ENCODE measurements at regions not wholly inside any gene's neighbourhood (a gene's known extent, or its start where the extent isn't known, plus 50 kb on each side); places are given as distances from the start of the nearest gene placed in this dataset.

DNA sequence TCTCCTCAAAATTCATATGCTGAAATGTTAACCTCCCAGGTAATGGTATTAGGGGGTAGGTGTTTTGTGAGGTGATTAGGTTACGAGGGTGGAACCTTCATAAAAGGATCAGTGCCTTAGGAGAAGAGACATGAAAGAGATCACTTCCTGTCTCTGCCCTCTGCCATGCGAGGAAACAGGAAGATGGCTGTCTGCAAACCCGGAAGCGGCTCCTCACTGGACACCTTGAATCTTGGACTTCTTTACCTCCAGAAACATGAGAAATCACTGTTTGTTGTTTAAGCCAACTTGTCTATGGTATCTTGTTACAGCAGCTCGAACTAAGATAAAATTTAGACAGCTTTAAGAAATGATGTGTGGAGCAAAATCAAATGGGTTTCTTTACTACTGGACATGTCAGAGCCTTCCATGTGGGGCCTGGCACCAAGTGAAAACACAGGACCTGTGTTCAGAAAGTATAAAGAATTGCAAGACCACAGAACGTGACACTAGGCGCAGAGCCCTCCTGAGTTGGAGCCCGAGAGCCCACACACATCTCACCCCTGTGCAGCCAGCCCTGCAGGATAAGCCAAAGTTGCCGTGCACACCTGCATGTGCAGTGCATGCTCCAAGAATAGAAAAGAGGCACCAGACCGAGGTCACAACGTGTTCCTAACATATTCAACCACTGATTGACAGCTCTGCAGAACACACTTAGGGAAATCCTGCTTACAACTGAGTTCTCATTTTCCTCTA, 112.5 kb upstream of the UQCRFS1 start:
- TF ChIP-seq, protein P1, sequence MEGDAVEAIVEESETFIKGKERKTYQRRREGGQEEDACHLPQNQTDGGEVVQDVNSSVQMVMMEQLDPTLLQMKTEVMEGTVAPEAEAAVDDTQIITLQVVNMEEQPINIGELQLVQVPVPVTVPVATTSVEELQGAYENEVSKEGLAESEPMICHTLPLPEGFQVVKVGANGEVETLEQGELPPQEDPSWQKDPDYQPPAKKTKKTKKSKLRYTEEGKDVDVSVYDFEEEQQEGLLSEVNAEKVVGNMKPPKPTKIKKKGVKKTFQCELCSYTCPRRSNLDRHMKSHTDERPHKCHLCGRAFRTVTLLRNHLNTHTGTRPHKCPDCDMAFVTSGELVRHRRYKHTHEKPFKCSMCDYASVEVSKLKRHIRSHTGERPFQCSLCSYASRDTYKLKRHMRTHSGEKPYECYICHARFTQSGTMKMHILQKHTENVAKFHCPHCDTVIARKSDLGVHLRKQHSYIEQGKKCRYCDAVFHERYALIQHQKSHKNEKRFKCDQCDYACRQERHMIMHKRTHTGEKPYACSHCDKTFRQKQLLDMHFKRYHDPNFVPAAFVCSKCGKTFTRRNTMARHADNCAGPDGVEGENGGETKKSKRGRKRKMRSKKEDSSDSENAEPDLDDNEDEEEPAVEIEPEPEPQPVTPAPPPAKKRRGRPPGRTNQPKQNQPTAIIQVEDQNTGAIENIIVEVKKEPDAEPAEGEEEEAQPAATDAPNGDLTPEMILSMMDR (conservative IDR thresholded peaks at IDR 0.05; ENCODE audit: low read depth, low read length), result no peak
- DNase-seq (ENCODE audit: low read depth), result no peak

DNA sequence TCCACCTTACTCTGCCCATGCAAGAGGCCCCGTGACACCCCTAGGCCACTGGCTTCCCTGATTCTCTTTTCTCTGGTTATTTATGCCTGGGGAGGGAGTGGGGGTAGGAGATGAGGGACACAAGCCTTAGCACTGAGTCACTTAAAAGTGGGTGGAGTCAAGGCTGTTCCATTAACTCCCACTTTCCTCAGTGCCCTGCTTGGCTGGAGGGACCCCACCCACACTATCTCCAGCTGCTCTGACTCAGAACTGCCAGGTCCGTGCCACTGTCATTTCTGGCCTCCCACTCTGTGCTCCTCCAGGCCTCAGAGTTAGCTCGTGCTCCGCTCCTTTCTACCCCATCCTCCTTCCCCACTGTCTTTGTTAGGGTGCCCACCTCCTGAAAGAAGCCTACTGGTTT, 113.4 kb upstream of the UQCRFS1 start:
- no peak overlapping the region for H3K4me3 ChIP-seq (ENCODE audit: low read depth, low read length)
- DNase-seq (ENCODE audit: low read depth), result no peak
- TF ChIP-seq, protein P1 (conservative IDR thresholded peaks at IDR 0.05; ENCODE audit: low read depth, low read length), result no peak

More for the DNA sequence above, 112.5 kb upstream of the UQCRFS1 start:
- H3K4me3 ChIP-seq (ENCODE audit: low read depth, low read length), result no peak overlapping the region

DNA sequence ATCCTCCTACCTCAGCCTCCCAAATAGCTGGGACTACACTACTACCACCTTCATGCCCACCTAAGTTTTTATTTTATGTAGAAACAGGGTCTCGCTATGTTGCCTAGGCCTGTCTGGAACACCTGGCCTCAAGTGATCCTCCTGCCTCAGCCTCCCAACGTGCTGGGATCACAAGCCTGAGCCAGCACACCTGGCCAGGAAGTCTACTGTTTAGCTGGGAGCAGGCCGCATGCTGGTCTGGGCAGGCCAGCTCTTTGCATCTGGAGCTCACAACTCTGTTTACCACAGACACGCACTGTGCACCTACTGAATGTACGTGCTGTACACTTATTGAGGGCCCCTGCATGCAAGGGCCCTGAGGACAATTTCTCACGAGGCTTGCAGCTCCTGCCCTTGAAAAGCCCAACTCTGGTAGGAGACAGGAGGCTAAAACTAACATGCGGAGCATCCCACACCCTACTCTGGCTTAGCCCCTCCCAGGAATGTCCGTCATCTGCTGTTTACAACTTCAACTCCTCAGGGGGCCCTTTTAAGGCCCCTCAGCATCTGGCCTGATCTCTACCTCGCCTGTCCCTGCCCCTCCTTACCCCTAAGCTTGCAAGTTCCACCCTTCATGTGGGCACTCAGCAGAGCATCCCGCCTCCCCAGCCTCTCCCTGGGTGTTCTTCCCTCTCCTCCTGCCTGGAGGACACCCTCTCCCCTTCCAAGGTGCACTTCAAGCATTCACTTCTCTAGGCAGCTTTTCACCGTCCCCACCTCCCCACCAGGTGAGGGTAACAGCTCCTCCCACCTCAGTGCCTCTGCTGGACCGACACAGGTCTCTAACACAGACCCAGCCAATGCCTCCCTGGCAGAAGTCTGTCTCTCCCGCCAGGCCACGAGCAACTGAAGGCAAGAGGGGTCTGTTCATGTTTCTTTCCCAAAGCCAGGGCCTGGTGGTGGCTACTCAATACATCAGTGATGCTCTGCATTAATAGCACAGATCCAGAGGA, 114.2 kb upstream of the UQCRFS1 start:
- DNase-seq (ENCODE audit: low read depth), result no peak
- TF ChIP-seq, protein P1 (conservative IDR thresholded peaks at IDR 0.05; ENCODE audit: low read depth, low read length), result no peak
- H3K4me3 ChIP-seq (ENCODE audit: low read depth, low read length), result no peak overlapping the region

DNA sequence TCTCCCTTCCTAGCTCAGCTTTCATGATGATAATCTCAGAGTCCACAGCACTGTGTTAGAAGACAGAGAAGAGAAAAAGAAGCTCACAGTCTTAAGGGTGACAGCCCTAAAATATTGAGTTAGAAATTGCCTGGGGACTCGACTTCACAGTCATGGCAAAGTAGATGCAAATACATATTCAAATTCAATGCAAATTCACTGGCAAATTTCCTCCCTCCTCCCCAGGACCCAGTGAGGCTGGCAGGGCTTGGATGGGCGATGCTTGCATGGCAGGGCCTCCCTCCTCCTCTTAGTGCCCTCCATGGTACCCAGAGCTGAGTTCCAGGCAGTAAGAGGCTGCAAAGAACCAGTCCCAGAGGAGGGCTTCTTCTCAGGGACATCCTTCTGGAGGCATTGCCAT, 115.6 kb upstream of the UQCRFS1 start:
- TF ChIP-seq, protein P1 (conservative IDR thresholded peaks at IDR 0.05; ENCODE audit: low read depth, low read length), result no peak
- DNase-seq (ENCODE audit: low read depth), result no peak
- H3K4me3 ChIP-seq (ENCODE audit: low read depth, low read length), result no peak overlapping the region

DNA sequence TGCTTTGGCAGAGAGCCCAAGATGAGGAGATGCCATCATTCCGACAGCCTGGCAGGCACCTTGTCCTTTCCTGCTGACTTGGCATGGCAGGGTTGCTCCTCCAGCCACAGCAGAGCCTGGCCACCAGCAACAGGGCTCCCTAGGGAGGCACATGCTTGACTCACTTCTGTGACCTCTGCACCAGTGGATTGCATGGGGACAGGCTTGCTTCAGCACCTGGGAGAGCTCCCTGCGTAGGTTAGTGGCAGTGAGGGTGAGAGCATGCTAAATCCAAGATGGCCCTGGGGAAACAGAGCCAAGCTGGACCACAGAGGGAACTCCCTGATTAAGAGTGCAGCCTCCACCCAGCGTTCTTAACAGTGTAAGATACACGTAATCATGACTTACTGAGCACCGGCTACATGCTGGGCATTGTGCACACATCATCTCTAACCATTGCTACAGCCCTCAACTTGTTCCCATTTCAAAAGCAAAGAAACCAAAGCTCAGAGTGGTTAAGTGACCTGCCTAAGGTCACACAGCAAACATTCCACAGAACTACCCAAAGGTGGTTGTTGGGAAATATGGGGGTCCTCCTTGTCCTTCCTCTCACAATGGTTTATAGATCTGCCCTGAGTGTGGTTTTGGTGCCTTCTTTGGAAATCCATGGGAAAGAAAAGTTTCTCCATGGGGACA, 116.6 kb upstream of the UQCRFS1 start:
- H3K4me3 ChIP-seq (ENCODE audit: low read depth, low read length), result no peak overlapping the region
- DNase-seq (ENCODE audit: low read depth), result no peak
- TF ChIP-seq, protein P1 (conservative IDR thresholded peaks at IDR 0.05; ENCODE audit: low read depth, low read length), result no peak

DNA sequence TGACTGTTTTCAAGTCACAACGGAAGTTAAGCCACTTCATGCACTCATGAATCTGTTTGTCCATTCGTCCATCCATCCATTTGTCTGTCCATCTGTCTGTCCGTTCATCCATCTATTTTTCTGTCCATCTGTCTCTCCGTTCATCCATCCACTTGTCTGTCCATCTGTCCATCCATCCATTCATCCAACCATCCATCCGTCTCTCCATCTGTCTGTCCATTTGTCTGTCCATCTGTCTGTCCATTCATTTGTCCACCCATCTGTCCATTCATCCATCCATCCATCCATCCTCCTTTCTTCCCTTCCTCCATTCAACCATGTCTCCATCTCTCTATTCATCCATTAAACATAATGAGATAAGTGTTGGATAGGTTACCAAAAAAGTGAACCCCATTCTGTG, 123.5 kb upstream of the UQCRFS1 start:
- no peak overlapping the region for H3K4me3 ChIP-seq (ENCODE audit: low read depth, low read length)
- no peak for DNase-seq (ENCODE audit: low read depth)
- TF ChIP-seq, protein P1 (conservative IDR thresholded peaks at IDR 0.05; ENCODE audit: low read depth, low read length), result no peak
